H1 (cell line): ENCODE measurements at regions not wholly inside any gene's neighbourhood (a gene's known extent, or its start where the extent isn't known, plus 50 kb on each side); places are given as distances from the start of the nearest gene placed in this dataset.

Source experiments
- CBX5 ChIP-seq: fragments of 300-800, 300-1000 bp; sonication (generic); IDR thresholded peaks from 2 replicates; pipeline ENCODE4 v1.7.1; 2016; ENCODE audit warnings: antibody characterized with exemption, low read length, low read depth
- CHD1 ChIP-seq: IDR thresholded peaks from 2 replicates; pipeline ENCODE4 v1.6.1; 2012; ENCODE audit warnings: low read depth, low read length, improper control_type of control experiment
- CHD2 ChIP-seq: IDR thresholded peaks from 2 replicates; pipeline ENCODE4 v1.6.1; 2012; ENCODE audit warnings: low read length, improper control_type of control experiment
- POLR2A ChIP-seq, 2 experiments: IDR thresholded peaks; 1 replicate in 1 of 2; 2 replicates in 1 of 2; pipeline ENCODE4 v1.6.1; 2011; ENCODE audit warnings: low read depth in 2 of 2, low read length in 2 of 2, mild to moderate bottlenecking in 2 of 2; ENCODE audit errors: control extremely low read depth in 1 of 2
- SP1 ChIP-seq: IDR thresholded peaks from 2 replicates; pipeline ENCODE4 v1.6.1; 2011; ENCODE audit warnings: low read depth, low read length
- YY1 ChIP-seq: IDR thresholded peaks from 2 replicates; pipeline ENCODE4 v1.6.1; 2011; ENCODE audit warnings: low read depth, mild to moderate bottlenecking, low read length
- TF ChIP-seq, protein P1 (sequence below), 3 experiments: IDR thresholded peaks; 1 replicate in 2 of 3; 2 replicates in 1 of 3; pipeline versions ENCODE4 v1.5.1 to v1.6.1; 2011; ENCODE audit warnings: low read length in 3 of 3, mild to moderate bottlenecking in 3 of 3, inconsistent platforms in 2 of 3, low read depth in 1 of 3, moderate library complexity in 1 of 3; ENCODE audit not compliant: insufficient read depth in 1 of 3; ENCODE audit errors: control extremely low read depth in 1 of 3
- TF ChIP-seq, protein P2 (sequence below): IDR thresholded peaks from 2 replicates; pipeline ENCODE4 v1.6.1; 2012; ENCODE audit warnings: inconsistent platforms

GRCh38 chr10:128337860-128338378 lies 211.7 kb upstream of the MKI67 start:
- TF ChIP-seq, protein P1, sequence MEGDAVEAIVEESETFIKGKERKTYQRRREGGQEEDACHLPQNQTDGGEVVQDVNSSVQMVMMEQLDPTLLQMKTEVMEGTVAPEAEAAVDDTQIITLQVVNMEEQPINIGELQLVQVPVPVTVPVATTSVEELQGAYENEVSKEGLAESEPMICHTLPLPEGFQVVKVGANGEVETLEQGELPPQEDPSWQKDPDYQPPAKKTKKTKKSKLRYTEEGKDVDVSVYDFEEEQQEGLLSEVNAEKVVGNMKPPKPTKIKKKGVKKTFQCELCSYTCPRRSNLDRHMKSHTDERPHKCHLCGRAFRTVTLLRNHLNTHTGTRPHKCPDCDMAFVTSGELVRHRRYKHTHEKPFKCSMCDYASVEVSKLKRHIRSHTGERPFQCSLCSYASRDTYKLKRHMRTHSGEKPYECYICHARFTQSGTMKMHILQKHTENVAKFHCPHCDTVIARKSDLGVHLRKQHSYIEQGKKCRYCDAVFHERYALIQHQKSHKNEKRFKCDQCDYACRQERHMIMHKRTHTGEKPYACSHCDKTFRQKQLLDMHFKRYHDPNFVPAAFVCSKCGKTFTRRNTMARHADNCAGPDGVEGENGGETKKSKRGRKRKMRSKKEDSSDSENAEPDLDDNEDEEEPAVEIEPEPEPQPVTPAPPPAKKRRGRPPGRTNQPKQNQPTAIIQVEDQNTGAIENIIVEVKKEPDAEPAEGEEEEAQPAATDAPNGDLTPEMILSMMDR (IDR thresholded peaks at IDR 0.05; ENCODE audit: control extremely low read depth in 1 of 3, insufficient read depth in 1 of 3, low read depth in 1 of 3, low read length in 3 of 3) = no peak
- TF ChIP-seq, protein P2, sequence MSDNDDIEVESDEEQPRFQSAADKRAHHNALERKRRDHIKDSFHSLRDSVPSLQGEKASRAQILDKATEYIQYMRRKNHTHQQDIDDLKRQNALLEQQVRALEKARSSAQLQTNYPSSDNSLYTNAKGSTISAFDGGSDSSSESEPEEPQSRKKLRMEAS = no peak
- no peak for TF ChIP-seq SP1
- TF ChIP-seq CBX5 = no peak
- TF ChIP-seq CHD1 = no peak
- TF ChIP-seq POLR2A (IDR thresholded peaks at IDR 0.05; ENCODE audit: control extremely low read depth in 1 of 2, low read depth in 2 of 2, low read length in 2 of 2) = no peak
- no peak for TF ChIP-seq YY1
- TF ChIP-seq CHD2 = no peak
